ENCODE measurements at regions not wholly inside any gene's neighbourhood (a gene's known extent, or its start where the extent isn't known, plus 50 kb on each side); places are given as distances from the start of the nearest gene placed in this dataset.

- no peak for DNase-seq (ENCODE audit: low read depth, low spot score)
These were observed 252.4 kb upstream of the SLIT2 start for GRCh38 chr4:19999276-19999675.

GRCh38 chr4:19993242-19993641, 258.5 kb upstream of the SLIT2 start:
- DNase-seq (ENCODE audit: low read depth, low spot score): no peak

GRCh38 chr4:19992471-19993093, 259.1 kb upstream of the SLIT2 start:
- DNase-seq (ENCODE audit: low read depth, low spot score): no peak

GRCh38 chr4:19987746-19988145, 264.0 kb upstream of the SLIT2 start:
- no peak for DNase-seq (ENCODE audit: low read depth, low spot score)

GRCh38 chr4:19983072-19983471, 268.6 kb upstream of the SLIT2 start:
- DNase-seq (ENCODE audit: low read depth, low spot score): no peak

- no peak for DNase-seq (ENCODE audit: low read depth, low spot score)
These were observed 269.1 kb upstream of the SLIT2 start for GRCh38 chr4:19982556-19982955.

GRCh38 chr4:19971829-19972228, 279.9 kb upstream of the SLIT2 start:
- no peak for DNase-seq (ENCODE audit: low read depth, low spot score)

GRCh38 chr4:19969492-19969891, 282.2 kb upstream of the SLIT2 start:
- no peak for DNase-seq (ENCODE audit: low read depth, low spot score)

- DNase-seq (ENCODE audit: low read depth, low spot score): no peak
These were observed 290.6 kb upstream of the SLIT2 start for GRCh38 chr4:19961091-19961490.

- DNase-seq (ENCODE audit: low read depth, low spot score): no peak
These were observed 292.9 kb upstream of the SLIT2 start for GRCh38 chr4:19958848-19959247.

GRCh38 chr4:19947349-19947748, 304.4 kb upstream of the SLIT2 start:
- DNase-seq (ENCODE audit: low read depth, low spot score): no peak

GRCh38 chr4:19945979-19946380, 305.7 kb upstream of the SLIT2 start:
- no peak for DNase-seq (ENCODE audit: low read depth, low spot score)

GRCh38 chr4:19945501-19945900, 306.2 kb upstream of the SLIT2 start:
- DNase-seq (ENCODE audit: low read depth, low spot score): no peak

- no peak for DNase-seq (ENCODE audit: low read depth, low spot score)
These were observed 306.9 kb upstream of the SLIT2 start for GRCh38 chr4:19944806-19945205.

GRCh38 chr4:19944251-19944650, 307.5 kb upstream of the SLIT2 start:
- no peak for DNase-seq (ENCODE audit: low read depth, low spot score)

GRCh38 chr4:19941434-19941833, 310.3 kb upstream of the SLIT2 start:
- DNase-seq (ENCODE audit: low read depth, low spot score): no peak

GRCh38 chr4:19940861-19941260, 310.8 kb upstream of the SLIT2 start:
- DNase-seq (ENCODE audit: low read depth, low spot score): no peak

- no peak for DNase-seq (ENCODE audit: low read depth, low spot score)
These were observed 315.2 kb upstream of the SLIT2 start for GRCh38 chr4:19936476-19936875.

GRCh38 chr4:19930742-19931141, 321.0 kb upstream of the SLIT2 start:
- no peak for DNase-seq (ENCODE audit: low read depth, low spot score)

- DNase-seq (ENCODE audit: low read depth, low spot score): no peak
These were observed 324.3 kb upstream of the SLIT2 start for GRCh38 chr4:19927381-19927780.

GRCh38 chr4:19925516-19925915, 326.2 kb upstream of the SLIT2 start:
- DNase-seq (ENCODE audit: low read depth, low spot score): no peak

GRCh38 chr4:19924761-19925160, 326.9 kb upstream of the SLIT2 start:
- no peak for DNase-seq (ENCODE audit: low read depth, low spot score)

GRCh38 chr4:19915276-19915675, 336.4 kb upstream of the SLIT2 start:
- DNase-seq (ENCODE audit: low read depth, low spot score): no peak

GRCh38 chr4:19913650-19914049, 338.1 kb upstream of the SLIT2 start:
- no peak for DNase-seq (ENCODE audit: low read depth, low spot score)

Data from iPS DF 19.7 (cell line).